ENCODE measurements at regions not wholly inside any gene's neighbourhood (a gene's known extent, or its start where the extent isn't known, plus 50 kb on each side); places are given as distances from the start of the nearest gene placed in this dataset.

GRCh38 chr4:27276307-27277073 is 415.8 kb downstream of the STIM2 start:
- Mint-ChIP-seq H3K36me3 (no peaks in the 10 kb centered on the region), H3K27me3 (peaks cover 8% of the 10 kb centered on the region), H3K9me3 (no peaks in the 10 kb centered on the region), H3K4me1 (ENCODE audit: unreplicated experiment) (no peaks in the 10 kb centered on the region), H3K4me3 (no peak overlapping the region), H3K27ac (no peak overlapping the region)
- DNase-seq (ENCODE audit: extremely low spot score, unreplicated experiment) = no peak
- no peak for TF ChIP-seq CTCF (conservative IDR thresholded peaks at IDR 0.05)

- H3K4me3 Mint-ChIP-seq = no peak overlapping the region
- no peaks in the 10 kb centered on the region for H3K36me3 Mint-ChIP-seq
- H3K9me3 Mint-ChIP-seq = no peaks in the 10 kb centered on the region
Observed at GRCh38 chr4:27278615-27279375, 418.2 kb downstream of the STIM2 start.

GRCh38 chr4:27288496-27288895 is 427.9 kb downstream of the STIM2 start:
- DNase-seq (ENCODE audit: extremely low spot score, unreplicated experiment) = no peak
- no peak for TF ChIP-seq CTCF (conservative IDR thresholded peaks at IDR 0.05)
- no peak overlapping the region for H3K27ac Mint-ChIP-seq
- no peak overlapping the region for H3K4me3 Mint-ChIP-seq
- peaks cover 13% of the 10 kb centered on the region for H3K27me3 Mint-ChIP-seq
- H3K36me3 Mint-ChIP-seq = no peaks in the 10 kb centered on the region
- H3K9me3 Mint-ChIP-seq = no peaks in the 10 kb centered on the region
- H3K4me1 Mint-ChIP-seq (ENCODE audit: unreplicated experiment) = no peaks in the 10 kb centered on the region

More at GRCh38 chr4:27278615-27279375, 418.2 kb downstream of the STIM2 start:
- peaks cover 13% of the 10 kb centered on the region for H3K27me3 Mint-ChIP-seq
- TF ChIP-seq CTCF (conservative IDR thresholded peaks at IDR 0.05) = no peak
- H3K27ac Mint-ChIP-seq = no peak overlapping the region
- DNase-seq (ENCODE audit: extremely low spot score, unreplicated experiment) = peak; percentile 71
- H3K4me1 Mint-ChIP-seq (ENCODE audit: unreplicated experiment) = no peaks in the 10 kb centered on the region

- Mint-ChIP-seq H3K27ac (no peak overlapping the region), H3K36me3 (no peaks in the 10 kb centered on the region), H3K4me3 (no peak overlapping the region), H3K4me1 (ENCODE audit: unreplicated experiment) (no peaks in the 10 kb centered on the region), H3K27me3 (peaks cover 11% of the 10 kb centered on the region), H3K9me3 (no peaks in the 10 kb centered on the region)
- no peak for TF ChIP-seq CTCF (conservative IDR thresholded peaks at IDR 0.05)
- no peak for DNase-seq (ENCODE audit: extremely low spot score, unreplicated experiment)
Observed at GRCh38 chr4:27289704-27290103, 429.1 kb downstream of the STIM2 start.

GRCh38 chr4:27293831-27294230 is 433.2 kb downstream of the STIM2 start:
- TF ChIP-seq CTCF (conservative IDR thresholded peaks at IDR 0.05) = no peak
- no peak overlapping the region for H3K4me3 Mint-ChIP-seq
- DNase-seq (ENCODE audit: extremely low spot score, unreplicated experiment) = no peak
- H3K9me3 Mint-ChIP-seq = no peaks in the 10 kb centered on the region
- H3K27ac Mint-ChIP-seq = no peak overlapping the region
- peaks cover 12% of the 10 kb centered on the region for H3K27me3 Mint-ChIP-seq
- H3K4me1 Mint-ChIP-seq (ENCODE audit: unreplicated experiment) = no peaks in the 10 kb centered on the region
- H3K36me3 Mint-ChIP-seq = no peaks in the 10 kb centered on the region

All from type B pancreatic cell (in vitro differentiated cells).